ENCODE measurements at regions not wholly inside any gene's neighbourhood (a gene's known extent, or its start where the extent isn't known, plus 50 kb on each side); places are given as distances from the start of the nearest gene placed in this dataset.
A peak's percentile ranks its signal among the peaks of the same experiment; 100 is the strongest.

- DNase-seq: no peak
Observed at GRCh38 chr9:89983411-89983810, 378.6 kb downstream of the GADD45G start.

- DNase-seq: no peak
Observed at GRCh38 chr9:89984214-89984613, 379.4 kb downstream of the GADD45G start.

GRCh38 chr9:89985068-89985467 is 380.3 kb downstream of the GADD45G start:
- DNase-seq: no peak

DNA sequence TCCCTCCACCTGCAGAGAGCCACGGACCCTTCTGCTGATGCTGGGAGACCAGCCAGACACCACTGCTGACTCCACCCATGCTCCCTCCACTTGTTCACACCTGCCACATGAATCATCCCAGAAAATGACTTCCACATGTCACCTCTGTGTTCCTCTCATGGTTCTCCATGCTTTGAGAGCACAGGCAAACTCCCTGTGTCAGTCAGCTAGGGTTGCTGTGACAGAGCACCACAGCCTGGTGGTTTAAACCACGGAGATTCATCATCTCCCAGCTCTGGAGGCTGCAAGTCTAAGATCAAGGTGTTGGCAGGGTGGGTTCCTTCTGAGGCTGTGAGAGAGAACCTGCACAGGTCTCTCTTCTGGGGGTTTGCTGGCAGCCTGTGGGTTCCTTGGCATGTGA is 381.4 kb downstream of the GADD45G start:
- no peak for DNase-seq

GRCh38 chr9:89988458-89988857 is 383.6 kb downstream of the GADD45G start:
- DNase-seq: no peak

- DNase-seq: no peak
Observed at GRCh38 chr9:89991204-89991790, 386.5 kb downstream of the GADD45G start.

DNA sequence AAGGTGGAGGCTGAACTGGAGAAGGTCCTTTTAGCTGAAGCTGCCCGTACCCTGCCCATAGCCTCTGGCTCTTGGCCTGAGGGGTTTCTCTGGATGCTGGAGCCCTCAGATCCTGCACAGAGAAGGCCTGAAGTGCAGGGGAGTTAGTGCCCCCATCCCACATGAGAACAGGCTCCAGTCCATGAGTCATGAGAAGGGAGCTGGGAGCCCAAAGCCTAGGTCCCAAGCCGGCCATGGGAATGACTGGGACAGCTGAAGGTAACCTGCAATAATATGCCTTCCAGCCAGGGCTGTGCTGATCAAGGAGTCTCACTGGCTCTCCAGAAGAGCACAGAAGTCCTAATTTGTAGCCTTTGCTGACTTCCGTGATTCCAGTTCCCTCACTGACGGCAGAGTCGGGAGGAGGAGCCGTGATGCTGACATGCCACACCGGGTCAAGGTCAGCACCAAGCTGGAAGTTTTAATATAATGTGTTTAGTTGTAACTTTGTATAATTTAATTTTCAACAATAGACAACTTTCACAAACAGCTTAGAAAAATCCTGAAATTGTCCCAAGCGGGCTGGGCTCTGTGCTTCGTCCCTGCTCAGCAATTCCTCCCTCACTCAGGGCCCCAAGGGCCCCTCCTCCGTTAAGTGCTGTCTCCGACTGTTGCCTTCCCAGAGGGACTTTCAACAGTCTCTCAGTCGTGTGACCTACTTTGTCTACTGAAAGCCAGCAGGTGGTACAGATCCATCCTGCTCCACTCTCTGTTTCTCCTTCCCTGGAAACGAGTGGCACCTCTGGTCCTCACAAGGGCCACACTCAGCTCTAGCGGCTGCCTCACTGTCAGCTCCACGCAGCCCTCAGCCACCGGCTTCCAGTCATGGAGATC is 387.8 kb downstream of the GADD45G start:
- no peak for DNase-seq

DNA sequence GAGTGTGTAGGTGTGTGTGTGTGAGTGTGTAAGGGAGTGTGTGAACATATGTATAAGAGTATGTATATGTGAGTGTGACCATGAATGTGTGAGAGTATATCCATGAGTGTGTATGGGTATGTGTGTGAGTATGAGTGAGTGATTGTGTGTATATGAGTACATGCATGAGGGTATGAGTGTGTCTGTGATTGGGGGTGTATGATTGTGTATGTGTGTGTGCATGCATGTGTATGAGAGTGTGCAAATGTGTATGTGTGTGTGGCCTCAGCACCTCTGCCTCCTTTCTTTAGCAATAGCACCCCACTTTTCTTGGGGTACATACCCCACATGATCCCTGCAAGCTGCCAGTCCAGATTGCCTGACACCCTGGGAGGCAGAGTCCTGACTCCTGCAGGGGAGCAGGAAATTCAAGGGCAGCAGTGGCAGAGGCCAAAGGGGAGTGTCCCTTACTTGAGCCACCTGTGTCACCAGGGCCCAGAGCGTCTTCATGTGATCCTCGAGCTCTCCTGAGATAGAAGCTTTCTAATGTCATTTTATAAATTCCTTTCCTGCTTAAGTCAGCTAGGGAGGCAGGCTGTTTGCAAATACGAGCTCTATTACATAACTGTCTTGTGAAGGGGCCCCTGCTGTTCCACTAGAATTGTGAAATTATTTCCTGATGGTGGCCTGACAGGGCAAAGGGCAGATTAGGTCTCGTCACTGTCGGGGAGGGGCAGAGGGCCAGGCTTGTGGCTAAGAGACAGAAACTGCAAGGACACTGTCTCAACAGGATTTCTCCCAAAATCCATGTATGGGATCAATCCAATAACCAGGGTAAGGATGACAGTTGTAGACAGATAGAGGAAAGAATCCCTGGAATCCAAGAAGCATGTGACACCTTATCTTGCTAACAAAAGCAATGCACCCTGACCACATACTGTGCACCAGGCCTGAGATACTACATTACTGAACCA is 389.1 kb downstream of the GADD45G start:
- no peak for DNase-seq

- DNase-seq: no peak
Observed at GRCh38 chr9:89994988-89995613, 390.3 kb downstream of the GADD45G start.

DNA sequence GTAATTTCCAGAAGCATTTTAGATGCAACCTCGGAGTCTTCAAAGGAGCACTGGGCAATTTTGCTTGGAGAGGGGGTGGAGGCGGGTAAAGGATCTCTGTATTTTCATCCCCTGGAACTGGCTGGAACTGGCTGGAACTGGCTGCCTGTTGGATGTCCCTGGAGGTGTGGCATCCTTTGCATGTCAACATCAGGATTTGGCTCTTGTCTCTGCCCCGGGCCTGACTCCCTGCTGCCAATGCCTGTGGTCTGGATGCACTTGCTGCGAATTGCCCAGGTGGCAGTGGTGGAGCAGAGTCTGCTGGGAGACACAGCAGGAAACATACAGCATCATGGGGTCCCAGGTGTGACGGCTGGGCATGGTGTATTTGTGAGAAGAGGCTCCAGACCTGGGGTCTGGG is 391.3 kb downstream of the GADD45G start:
- DNase-seq: no peak

- DNase-seq: no peak
Observed at GRCh38 chr9:89996773-89997172, 392.0 kb downstream of the GADD45G start.

DNA sequence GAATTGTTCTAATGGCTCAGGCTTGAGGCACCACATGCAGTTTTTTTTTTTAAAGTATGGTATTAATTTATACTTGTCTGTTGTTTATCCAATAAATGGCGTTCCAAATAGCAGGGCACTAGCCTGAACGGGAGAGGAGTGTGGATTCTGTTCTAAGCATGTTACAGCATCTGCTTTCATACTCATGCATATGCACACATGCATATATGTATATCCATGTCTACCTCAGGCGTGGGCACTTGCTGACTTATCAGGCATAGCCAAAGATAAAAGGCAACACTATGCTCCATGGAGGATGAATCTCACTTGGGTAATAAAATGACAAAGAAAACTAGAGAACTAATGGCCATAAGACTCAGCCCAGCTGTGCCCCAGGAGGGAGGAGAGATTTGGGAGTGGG is 393.8 kb downstream of the GADD45G start:
- no peak for DNase-seq

- no peak for DNase-seq
Observed at GRCh38 chr9:89999176-89999533, 394.3 kb downstream of the GADD45G start.

DNA sequence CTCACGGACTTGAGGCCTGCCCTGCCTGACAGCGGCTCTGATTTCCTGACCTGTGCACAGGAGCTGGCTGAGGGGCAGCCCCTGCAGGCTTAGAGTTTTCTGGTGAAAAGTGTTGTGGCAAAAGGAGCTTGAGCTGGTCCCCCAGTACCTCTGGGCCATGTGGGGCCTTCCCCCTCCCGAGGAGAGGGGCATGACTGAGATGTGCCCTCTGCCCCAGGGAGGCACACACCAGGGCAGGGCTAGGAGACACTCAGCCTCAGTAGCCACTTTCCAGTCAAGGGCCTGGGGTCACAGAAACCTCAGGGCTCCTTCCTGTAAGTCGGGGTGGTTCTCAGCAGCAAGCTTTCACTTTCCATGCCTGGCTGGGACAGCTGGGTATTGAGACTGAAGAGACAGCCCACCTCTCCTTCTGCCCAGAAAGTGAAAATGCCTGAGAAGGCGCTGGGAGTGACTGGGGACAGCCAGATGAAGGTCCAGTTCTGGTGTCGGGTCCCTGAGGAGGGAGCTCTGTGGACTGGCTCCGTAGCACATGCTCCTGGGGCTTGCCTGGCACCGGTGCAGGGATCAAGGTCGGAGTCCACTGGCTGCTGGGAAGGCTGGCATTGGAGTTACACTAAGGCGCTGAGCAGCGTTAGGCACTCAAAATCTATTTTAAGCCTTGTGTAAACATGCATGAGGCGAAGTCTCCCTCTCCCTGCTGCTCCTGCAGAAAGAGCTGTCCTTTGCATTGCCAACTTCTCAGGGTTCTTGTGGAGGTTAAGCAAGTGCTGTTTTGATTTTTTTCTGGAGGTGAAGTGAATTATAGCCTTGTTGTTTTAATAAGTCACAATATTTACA is 394.9 kb downstream of the GADD45G start:
- DNase-seq: peak; percentile 47 to 52

DNA sequence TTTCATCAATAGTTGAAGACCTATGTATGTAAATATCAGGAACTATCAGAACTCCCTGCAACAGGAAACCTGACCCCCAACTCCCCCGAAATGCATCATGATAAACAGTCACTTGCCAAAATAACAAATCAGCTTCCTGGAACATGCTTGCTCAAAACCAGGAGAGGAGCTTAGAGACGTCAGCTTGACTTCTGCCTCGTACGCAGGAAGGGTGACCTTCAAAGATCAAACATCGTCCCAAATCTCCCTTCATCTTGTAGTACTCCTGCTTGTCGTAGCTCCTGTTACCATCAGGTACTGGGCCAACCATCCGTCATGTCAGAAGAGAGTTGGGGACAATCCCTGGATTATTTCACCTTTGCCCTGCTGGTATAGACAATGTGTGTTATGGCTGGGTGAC is 396.1 kb downstream of the GADD45G start:
- DNase-seq: no peak

- no peak for DNase-seq
Observed at GRCh38 chr9:90001747-90002146, 396.9 kb downstream of the GADD45G start.

GRCh38 chr9:90002397-90003271 is 397.8 kb downstream of the GADD45G start:
- DNase-seq: no peak

GRCh38 chr9:90005388-90005787 is 400.6 kb downstream of the GADD45G start:
- DNase-seq: no peak

- DNase-seq: no peak
Observed at GRCh38 chr9:90007516-90008440, 403.0 kb downstream of the GADD45G start.

GRCh38 chr9:90009447-90009846 is 404.6 kb downstream of the GADD45G start:
- DNase-seq: no peak
